Breast epithelium (tissue), 3 donors: ENCODE measurements at regions not wholly inside any gene's neighbourhood (a gene's known extent, or its start where the extent isn't known, plus 50 kb on each side); places are given as distances from the start of the nearest gene placed in this dataset.

ENCODE experiments used
- POLR2A ChIP-seq: fragments of 450-650 bp; IDR thresholded peaks from one replicate; pipeline ENCODE4 v1.6.1; 2016; ENCODE audit warnings: antibody characterized with exemption, mild to moderate bottlenecking, moderate library complexity
- POLR2AphosphoS5 ChIP-seq, 3 donors: sonication (generic); formaldehyde crosslinking; IDR thresholded peaks; one replicate each; pipeline ENCODE4 v1.6.1; 2017; ENCODE audit warnings: antibody characterized with exemption in 3 of 3
- TF ChIP-seq, protein P1 (sequence below), 3 donors: fragments of 450-650 bp; IDR thresholded peaks; one replicate each; pipeline ENCODE4 v1.5.1; 2016 to 2017; ENCODE audit warnings: antibody characterized with exemption in 3 of 3, mild to moderate bottlenecking in 3 of 3, moderate library complexity in 3 of 3

DNA sequence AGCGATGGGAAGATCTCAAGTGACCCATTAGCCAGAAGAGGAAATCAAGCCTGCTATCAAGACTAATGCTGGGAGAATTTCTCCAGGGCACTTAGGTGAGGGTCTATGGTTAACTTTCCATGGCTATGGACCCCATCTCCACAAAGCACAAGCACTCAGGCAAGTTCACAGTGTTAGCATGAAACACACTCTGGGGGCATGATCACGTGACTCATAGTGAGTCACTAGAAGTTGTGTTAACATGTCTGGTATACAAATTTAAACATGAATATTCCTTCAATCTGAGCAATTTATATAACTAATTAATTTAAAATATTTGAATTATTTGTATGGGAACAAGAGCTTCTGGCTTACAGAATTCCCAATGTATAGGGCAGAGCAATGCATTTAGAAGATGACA lies 131.8 kb downstream of the FAM204A start:
- TF ChIP-seq POLR2A: no peak
- TF ChIP-seq POLR2AphosphoS5 (IDR thresholded peaks at IDR 0.05): no peak
- TF ChIP-seq, protein P1, sequence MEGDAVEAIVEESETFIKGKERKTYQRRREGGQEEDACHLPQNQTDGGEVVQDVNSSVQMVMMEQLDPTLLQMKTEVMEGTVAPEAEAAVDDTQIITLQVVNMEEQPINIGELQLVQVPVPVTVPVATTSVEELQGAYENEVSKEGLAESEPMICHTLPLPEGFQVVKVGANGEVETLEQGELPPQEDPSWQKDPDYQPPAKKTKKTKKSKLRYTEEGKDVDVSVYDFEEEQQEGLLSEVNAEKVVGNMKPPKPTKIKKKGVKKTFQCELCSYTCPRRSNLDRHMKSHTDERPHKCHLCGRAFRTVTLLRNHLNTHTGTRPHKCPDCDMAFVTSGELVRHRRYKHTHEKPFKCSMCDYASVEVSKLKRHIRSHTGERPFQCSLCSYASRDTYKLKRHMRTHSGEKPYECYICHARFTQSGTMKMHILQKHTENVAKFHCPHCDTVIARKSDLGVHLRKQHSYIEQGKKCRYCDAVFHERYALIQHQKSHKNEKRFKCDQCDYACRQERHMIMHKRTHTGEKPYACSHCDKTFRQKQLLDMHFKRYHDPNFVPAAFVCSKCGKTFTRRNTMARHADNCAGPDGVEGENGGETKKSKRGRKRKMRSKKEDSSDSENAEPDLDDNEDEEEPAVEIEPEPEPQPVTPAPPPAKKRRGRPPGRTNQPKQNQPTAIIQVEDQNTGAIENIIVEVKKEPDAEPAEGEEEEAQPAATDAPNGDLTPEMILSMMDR (IDR thresholded peaks at IDR 0.05): no peak
